Sigmoid colon (tissue), 6 donors: ENCODE measurements at regions not wholly inside any gene's neighbourhood (a gene's known extent, or its start where the extent isn't known, plus 50 kb on each side); places are given as distances from the start of the nearest gene placed in this dataset.

Source experiments
- DNase-seq: peaks from one replicate; pipeline ENCODE4 v3.0.0-alpha.2; 2019
- H3K27ac ChIP-seq, 4 donors: fragments of 200-600 bp; sonication (generic); one replicate each; pipeline ENCODE4 v1.5.1; 2016 to 2019; ENCODE audit warnings: mild to moderate bottlenecking in 1 of 4
- H3K27me3 ChIP-seq, 3 donors: fragments of 200-600 bp; sonication (generic); one replicate each; pipeline ENCODE4 v1.5.1; 2019; ENCODE audit warnings: mild to moderate bottlenecking in 1 of 3
- H3K36me3 ChIP-seq, 4 donors: fragments of 200-600 bp; sonication (generic); one replicate each; pipeline ENCODE4 v1.5.1; 2016 to 2019
- H3K4me1 ChIP-seq, 4 donors: fragments of 200-600 bp; sonication (generic); one replicate each; pipeline ENCODE4 v1.5.1; 2017 to 2019
- H3K4me3 ChIP-seq, 4 donors: fragments of 200-600 bp; sonication (generic); one replicate each; pipeline ENCODE4 v1.5.1; 2017 to 2019; ENCODE audit warnings: mild to moderate bottlenecking in 2 of 4, moderate library complexity in 1 of 4
- H3K9me3 ChIP-seq, 4 donors: fragments of 200-600 bp in 3 of 4; sonication (generic) in 3 of 4; one replicate each; pipeline versions ENCODE4 v1.5.1 to v1.6.1; 2013 to 2019
- EP300 ChIP-seq, 4 donors: sonication (generic); formaldehyde crosslinking; IDR thresholded peaks; one replicate each; pipeline ENCODE4 v1.6.1; 2017; ENCODE audit warnings: antibody characterized with exemption in 4 of 4
- POLR2A ChIP-seq, 2 donors: fragments of 450-650 bp; IDR thresholded peaks; one replicate each; pipeline ENCODE4 v1.6.1; 2016; ENCODE audit warnings: antibody characterized with exemption in 2 of 2, mild to moderate bottlenecking in 2 of 2, moderate library complexity in 2 of 2
- POLR2AphosphoS5 ChIP-seq, 4 donors: sonication (generic); formaldehyde crosslinking; IDR thresholded peaks; one replicate each; pipeline ENCODE4 v1.6.1; 2017; ENCODE audit warnings: antibody characterized with exemption in 4 of 4
- WGBS, 2 donors: extraction: QIAGEN DNeasy Blood & Tissue Kit; methylation state at CpG; one replicate each; pipeline ENCODE4 v1.1.7; 2013; 5-methylcytosine and 5-hydroxymethylcytosine counted together
- intact Hi-C: fragments of 100-400 bp; cut with DNase I; formaldehyde crosslinking; loops from one replicate; pipeline ENCODE4 v1.15.1; 2023
- TF ChIP-seq, protein P1 (sequence below), 4 experiments: fragments of 450-650 bp in 3 of 4; fragments of 200-600 bp in 1 of 4; IDR thresholded peaks; one replicate each; pipeline ENCODE4 v1.5.1; 2016 to 2019; ENCODE audit warnings: antibody characterized with exemption in 4 of 4, mild to moderate bottlenecking in 3 of 4, moderate library complexity in 2 of 4
- donor health status: healthy with polysubstance abuse.
- donor health status: healthy.

DNA sequence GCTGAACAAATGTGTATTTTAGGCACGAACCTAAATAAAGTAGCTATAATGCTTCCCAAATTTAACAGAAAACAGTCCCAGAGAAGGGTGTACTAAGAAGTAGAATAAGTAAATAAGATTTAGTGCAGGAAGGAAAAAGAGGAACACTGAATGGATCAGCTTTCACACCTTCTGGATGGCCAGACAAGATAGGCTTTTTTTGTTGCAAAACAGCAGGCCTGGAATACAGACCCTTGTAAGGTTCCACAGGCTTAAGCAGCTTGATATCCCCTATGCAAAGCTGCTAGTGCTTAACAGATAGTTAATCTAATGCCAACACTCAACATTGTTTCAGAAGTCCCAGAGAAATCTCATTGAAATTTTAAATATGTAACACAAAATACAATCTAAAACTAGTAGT lies 328.1 kb upstream of the STEAP1 start:
- Histone ChIP-seq H3K27ac (no peak overlapping the region), H3K27me3 (no peaks in the 10 kb centered on the region), H3K9me3 (no peaks in the 10 kb centered on the region), H3K4me1 (no peaks in the 10 kb centered on the region), H3K4me3 (no peak overlapping the region), H3K36me3 (no peaks in the 10 kb centered on the region)
- intact Hi-C loops, result no loop called here
- TF ChIP-seq POLR2A (IDR thresholded peaks at IDR 0.05) (no peak), POLR2AphosphoS5 (IDR thresholded peaks at IDR 0.05) (no peak), EP300 (IDR thresholded peaks at IDR 0.05) (no peak)
- TF ChIP-seq, protein P1, sequence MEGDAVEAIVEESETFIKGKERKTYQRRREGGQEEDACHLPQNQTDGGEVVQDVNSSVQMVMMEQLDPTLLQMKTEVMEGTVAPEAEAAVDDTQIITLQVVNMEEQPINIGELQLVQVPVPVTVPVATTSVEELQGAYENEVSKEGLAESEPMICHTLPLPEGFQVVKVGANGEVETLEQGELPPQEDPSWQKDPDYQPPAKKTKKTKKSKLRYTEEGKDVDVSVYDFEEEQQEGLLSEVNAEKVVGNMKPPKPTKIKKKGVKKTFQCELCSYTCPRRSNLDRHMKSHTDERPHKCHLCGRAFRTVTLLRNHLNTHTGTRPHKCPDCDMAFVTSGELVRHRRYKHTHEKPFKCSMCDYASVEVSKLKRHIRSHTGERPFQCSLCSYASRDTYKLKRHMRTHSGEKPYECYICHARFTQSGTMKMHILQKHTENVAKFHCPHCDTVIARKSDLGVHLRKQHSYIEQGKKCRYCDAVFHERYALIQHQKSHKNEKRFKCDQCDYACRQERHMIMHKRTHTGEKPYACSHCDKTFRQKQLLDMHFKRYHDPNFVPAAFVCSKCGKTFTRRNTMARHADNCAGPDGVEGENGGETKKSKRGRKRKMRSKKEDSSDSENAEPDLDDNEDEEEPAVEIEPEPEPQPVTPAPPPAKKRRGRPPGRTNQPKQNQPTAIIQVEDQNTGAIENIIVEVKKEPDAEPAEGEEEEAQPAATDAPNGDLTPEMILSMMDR (IDR thresholded peaks at IDR 0.05), result no peak
- 69 to 70% methylated on average over 1 of the region's 1 CpG for WGBS, 2 donors
- DNase-seq, result no peak

DNA sequence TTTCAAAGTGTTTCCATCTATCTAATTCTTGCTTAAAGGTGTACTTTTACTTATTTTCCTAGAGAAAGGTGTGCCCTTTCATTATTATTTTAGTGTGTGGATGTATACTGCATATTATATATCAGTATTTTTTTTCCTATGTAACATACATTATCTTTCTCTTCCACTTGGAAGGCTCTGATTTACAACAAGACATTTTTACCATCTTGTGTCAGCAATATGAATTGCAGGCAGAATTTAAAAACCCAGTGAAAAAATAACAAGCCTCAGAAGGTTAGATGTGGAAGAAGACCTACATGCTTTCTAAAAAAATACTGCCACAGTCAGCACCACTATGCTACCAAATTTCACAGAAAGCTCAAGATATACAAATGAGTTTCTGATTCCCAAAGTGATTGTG lies 327.7 kb upstream of the STEAP1 start:
- intact Hi-C loops, result no loop called here

DNA sequence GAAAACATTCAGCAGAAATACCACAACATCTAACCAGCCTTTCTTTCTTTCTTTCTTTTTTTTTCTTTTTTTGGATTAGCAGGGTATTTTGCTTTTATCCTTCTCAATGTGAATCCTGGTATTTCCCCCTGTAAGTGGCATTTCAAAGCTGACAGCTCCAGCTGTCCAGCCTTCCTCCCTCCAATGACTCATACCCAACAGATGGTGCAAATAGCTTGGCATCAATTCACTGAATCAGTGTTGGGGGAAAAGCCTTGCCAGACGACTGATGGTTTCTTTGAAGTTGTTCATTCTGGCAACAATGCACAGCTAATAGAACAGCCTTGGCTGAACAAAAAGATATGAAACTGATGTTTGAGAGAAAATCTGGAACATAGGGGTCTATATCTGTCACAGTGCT lies 316.8 kb upstream of the STEAP1 start:
- intact Hi-C loops, result no loop called here
- no peak for DNase-seq
- Histone ChIP-seq H3K27me3 (no peaks in the 10 kb centered on the region), H3K4me3 (no peak overlapping the region), H3K36me3 (no peaks in the 10 kb centered on the region), H3K4me1 (no peaks in the 10 kb centered on the region), H3K9me3 (no peaks in the 10 kb centered on the region), H3K27ac (no peak overlapping the region)
- WGBS, 2 donors, result 16 to 47% methylated on average over 1 of the region's 1 CpG
- TF ChIP-seq EP300 (IDR thresholded peaks at IDR 0.05) (no peak), POLR2A (IDR thresholded peaks at IDR 0.05) (no peak), POLR2AphosphoS5 (IDR thresholded peaks at IDR 0.05) (no peak)
- TF ChIP-seq, protein P1 (IDR thresholded peaks at IDR 0.05), result no peak

More for the DNA sequence above, 327.7 kb upstream of the STEAP1 start:
- no peak overlapping the region for H3K27ac ChIP-seq
- TF ChIP-seq, protein P1 (IDR thresholded peaks at IDR 0.05), result no peak
- no peak for TF ChIP-seq POLR2A (IDR thresholded peaks at IDR 0.05)
- no peak for TF ChIP-seq EP300 (IDR thresholded peaks at IDR 0.05)
- no peak for TF ChIP-seq POLR2AphosphoS5 (IDR thresholded peaks at IDR 0.05)
- H3K36me3 ChIP-seq, result no peaks in the 10 kb centered on the region
- no peaks in the 10 kb centered on the region for H3K9me3 ChIP-seq
- H3K4me1 ChIP-seq, result no peaks in the 10 kb centered on the region
- no peak overlapping the region for H3K4me3 ChIP-seq
- no peaks in the 10 kb centered on the region for H3K27me3 ChIP-seq
- DNase-seq, result no peak

DNA sequence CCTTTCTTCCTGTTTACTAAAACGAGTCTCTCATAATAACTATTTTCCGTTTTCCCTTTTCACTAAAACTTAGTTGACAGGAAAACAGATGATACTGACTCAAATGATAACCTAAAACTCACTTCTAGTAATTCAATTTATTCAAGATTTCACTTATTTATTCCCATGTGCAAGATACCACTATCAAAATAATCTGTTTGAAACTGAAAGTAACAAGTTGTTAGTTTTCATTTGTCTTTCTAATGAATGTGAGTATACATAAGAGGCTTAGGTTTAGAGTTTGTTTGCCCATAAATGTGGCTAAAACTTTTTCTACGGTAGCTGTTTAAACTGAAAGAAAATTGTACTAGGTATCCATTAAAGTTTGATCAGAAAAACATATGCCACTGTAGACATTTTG lies 314.9 kb upstream of the STEAP1 start:
- H3K4me1 ChIP-seq, result no peaks in the 10 kb centered on the region
- H3K27ac ChIP-seq, result no peak overlapping the region
- intact Hi-C loops, result no loop called here
- H3K36me3 ChIP-seq, result no peaks in the 10 kb centered on the region
- TF ChIP-seq POLR2AphosphoS5 (IDR thresholded peaks at IDR 0.05), result no peak
- no peak for TF ChIP-seq EP300 (IDR thresholded peaks at IDR 0.05)
- TF ChIP-seq POLR2A (IDR thresholded peaks at IDR 0.05), result no peak
- TF ChIP-seq, protein P1 (IDR thresholded peaks at IDR 0.05), result no peak
- H3K27me3 ChIP-seq, result no peaks in the 10 kb centered on the region
- WGBS, 2 donors, result 53 to 59% methylated on average over 3 of the region's 3 CpGs
- H3K9me3 ChIP-seq, result no peaks in the 10 kb centered on the region
- DNase-seq, result no peak
- no peak overlapping the region for H3K4me3 ChIP-seq

DNA sequence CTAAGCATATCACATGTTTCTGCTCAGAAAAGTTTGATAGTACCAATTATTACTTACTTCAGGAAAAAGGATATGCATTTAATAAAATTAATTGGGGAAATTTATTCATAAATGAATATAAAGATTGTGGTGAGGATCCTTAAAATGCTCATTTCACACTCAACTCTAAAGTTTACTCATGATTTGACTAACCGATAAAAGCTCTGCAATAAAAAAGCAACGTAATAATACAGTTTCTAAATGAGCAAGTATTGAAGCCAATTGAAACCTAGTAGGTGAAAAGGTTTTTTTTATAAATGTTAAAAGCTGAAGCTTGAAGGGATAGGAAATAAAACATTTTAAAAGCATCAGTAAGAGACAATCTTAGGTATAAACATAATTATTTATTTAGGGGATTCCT lies 308.3 kb upstream of the STEAP1 start:
- Histone ChIP-seq H3K4me3 (no peak overlapping the region), H3K27ac (no peak overlapping the region), H3K36me3 (no peaks in the 10 kb centered on the region), H3K9me3 (no peaks in the 10 kb centered on the region), H3K4me1 (no peaks in the 10 kb centered on the region), H3K27me3 (no peaks in the 10 kb centered on the region)
- intact Hi-C loops, result no loop called here
- DNase-seq, result no peak
- 82 to 90% methylated on average over 2 of the region's 2 CpGs for WGBS, 2 donors
- TF ChIP-seq POLR2A (IDR thresholded peaks at IDR 0.05), result no peak
- TF ChIP-seq, protein P1 (IDR thresholded peaks at IDR 0.05), result no peak
- no peak for TF ChIP-seq EP300 (IDR thresholded peaks at IDR 0.05)
- no peak for TF ChIP-seq POLR2AphosphoS5 (IDR thresholded peaks at IDR 0.05)
